NT2/D1 (cell line): ENCODE measurements at regions not wholly inside any gene's neighbourhood (a gene's known extent, or its start where the extent isn't known, plus 50 kb on each side); places are given as distances from the start of the nearest gene placed in this dataset.

Experiments
- DNase-seq: peaks from one replicate; pipeline ENCODE4 v3.0.0-alpha.2; 2011; ENCODE audit warnings: low read depth, low spot score
- H3K27me3 ChIP-seq: 2 replicates; pipeline ENCODE4 v1.6.0; 2011; ENCODE audit warnings: mild to moderate bottlenecking; ENCODE audit not compliant: insufficient read length, insufficient read depth
- H3K36me3 ChIP-seq: 2 replicates; pipeline ENCODE4 v1.6.1; 2011; ENCODE audit warnings: mild to moderate bottlenecking, low read length, mixed read lengths; ENCODE audit not compliant: insufficient read depth, insufficient read length
- H3K4me1 ChIP-seq: 2 replicates; pipeline ENCODE4 v1.5.1; 2011; ENCODE audit not compliant: insufficient read depth, insufficient read length
- H3K4me3 ChIP-seq: 2 replicates; pipeline ENCODE4 v1.5.1; 2011; ENCODE audit warnings: low read depth; ENCODE audit not compliant: insufficient read length
- H3K9ac ChIP-seq: 2 replicates; pipeline ENCODE4 v1.6.0; 2011; ENCODE audit warnings: low read depth; ENCODE audit not compliant: insufficient read length
- H3K9me3 ChIP-seq: 2 replicates; pipeline ENCODE4 v1.5.1; 2011; ENCODE audit warnings: mild to moderate bottlenecking, low read length; ENCODE audit not compliant: insufficient read depth
- SUZ12 ChIP-seq: IDR thresholded peaks from 2 replicates; pipeline ENCODE4 v1.6.1; 2011; ENCODE audit not compliant: insufficient read length, insufficient read depth; ENCODE audit errors: extremely low read depth
- YY1 ChIP-seq: IDR thresholded peaks from 2 replicates; pipeline ENCODE4 v1.6.1; 2011; ENCODE audit not compliant: insufficient read length, insufficient read depth
- ZNF274 ChIP-seq: IDR thresholded peaks from 2 replicates; pipeline ENCODE4 v1.6.1; 2011; ENCODE audit warnings: mild to moderate bottlenecking, low read depth, low read length

GRCh38 chr5:93313672-93314071 lies 267.3 kb downstream of the NR2F1-AS1 start:
- no peak for TF ChIP-seq YY1
- no peak overlapping the region for H3K4me3 ChIP-seq
- H3K36me3 ChIP-seq, result no peaks in the 10 kb centered on the region
- H3K4me1 ChIP-seq, result no peaks in the 10 kb centered on the region
- H3K27me3 ChIP-seq, result no peaks in the 10 kb centered on the region
- DNase-seq, result no peak
- H3K9me3 ChIP-seq, result 0 out of 2 replicates have a peak, but pooled peaks cover 11% of the 10 kb centered on the region
- no peak overlapping the region for H3K9ac ChIP-seq

- Histone ChIP-seq H3K36me3 (no peaks in the 10 kb centered on the region), H3K9ac (no peak overlapping the region), H3K9me3 (0 out of 2 replicates have a peak, but pooled peaks cover 11% of the 10 kb centered on the region), H3K27me3 (no peaks in the 10 kb centered on the region), H3K4me1 (no peaks in the 10 kb centered on the region), H3K4me3 (no peak overlapping the region)
- no peak for TF ChIP-seq SUZ12
- TF ChIP-seq YY1, result no peak
- no peak for DNase-seq
Measured at GRCh38 chr5:93311881-93312280, 269.1 kb downstream of the NR2F1-AS1 start.

GRCh38 chr5:93307557-93307956 lies 273.5 kb downstream of the NR2F1-AS1 start:
- Histone ChIP-seq H3K9ac (no peak overlapping the region), H3K4me1 (no peaks in the 10 kb centered on the region), H3K36me3 (no peaks in the 10 kb centered on the region), H3K9me3 (no peaks in the 10 kb centered on the region), H3K4me3 (no peak overlapping the region), H3K27me3 (no peaks in the 10 kb centered on the region)
- DNase-seq, result no peak
- TF ChIP-seq ZNF274 (no peak), YY1 (no peak), SUZ12 (no peak)

- peaks cover 3% of the 10 kb centered on the region for H3K4me1 ChIP-seq
- no peak for DNase-seq
- no peaks in the 10 kb centered on the region for H3K27me3 ChIP-seq
- no peaks in the 10 kb centered on the region for H3K36me3 ChIP-seq
- H3K9ac ChIP-seq, result no peak overlapping the region
- TF ChIP-seq YY1 (no peak), ZNF274 (no peak), SUZ12 (no peak)
- H3K4me3 ChIP-seq, result no peak overlapping the region
- H3K9me3 ChIP-seq, result no peaks in the 10 kb centered on the region
Measured at GRCh38 chr5:93305984-93306383, 275.0 kb downstream of the NR2F1-AS1 start.

GRCh38 chr5:93304456-93305250 lies 276.4 kb downstream of the NR2F1-AS1 start:
- Histone ChIP-seq H3K9ac (no peak overlapping the region), H3K27me3 (no peaks in the 10 kb centered on the region), H3K9me3 (no peaks in the 10 kb centered on the region), H3K36me3 (no peaks in the 10 kb centered on the region), H3K4me1 (peaks cover 3% of the 10 kb centered on the region), H3K4me3 (no peak overlapping the region)
- TF ChIP-seq SUZ12, result no peak
- TF ChIP-seq YY1, result no peak
- no peak for TF ChIP-seq ZNF274
- DNase-seq, result no peak

GRCh38 chr5:93303291-93303691 lies 277.7 kb downstream of the NR2F1-AS1 start:
- no peak overlapping the region for H3K9ac ChIP-seq
- no peaks in the 10 kb centered on the region for H3K36me3 ChIP-seq
- H3K4me3 ChIP-seq, result no peak overlapping the region
- H3K4me1 ChIP-seq, result peaks cover 3% of the 10 kb centered on the region
- no peaks in the 10 kb centered on the region for H3K9me3 ChIP-seq
- no peak for DNase-seq
- TF ChIP-seq YY1 (no peak), SUZ12 (no peak), ZNF274 (no peak)
- H3K27me3 ChIP-seq, result no peaks in the 10 kb centered on the region

GRCh38 chr5:93302711-93303110 lies 278.3 kb downstream of the NR2F1-AS1 start:
- Histone ChIP-seq H3K9me3 (no peaks in the 10 kb centered on the region), H3K4me1 (peaks cover 3% of the 10 kb centered on the region), H3K4me3 (no peak overlapping the region), H3K9ac (no peak overlapping the region), H3K36me3 (no peaks in the 10 kb centered on the region), H3K27me3 (no peaks in the 10 kb centered on the region)
- TF ChIP-seq SUZ12 (no peak), ZNF274 (no peak), YY1 (no peak)
- no peak for DNase-seq
